ENCODE measurements at regions not wholly inside any gene's neighbourhood (a gene's known extent, or its start where the extent isn't known, plus 50 kb on each side); places are given as distances from the start of the nearest gene placed in this dataset.

GRCh38 chr2:57864926-57865325 is 181.7 kb upstream of the VRK2 start:
- no peak overlapping the region for H3K27ac ChIP-seq (ENCODE audit: low read length)
- no CpG with 5 or more reads among the region's 2 CpGs for WGBS (ENCODE audit: insufficient coverage)
- H3K27me3 ChIP-seq (ENCODE audit: control insufficient read depth, insufficient read depth, low read length): no peaks in the 10 kb centered on the region
- H3K9me3 ChIP-seq (replicated peaks; ENCODE audit: control insufficient read depth, low read depth, low read length): no peaks in the 10 kb centered on the region
- DNase-seq: no peak
- no peaks in the 10 kb centered on the region for H3K36me3 ChIP-seq (ENCODE audit: control insufficient read depth, insufficient read depth, low read length)
- H3K4me3 ChIP-seq (ENCODE audit: low read length): no peak overlapping the region
- no peaks in the 10 kb centered on the region for H3K4me1 ChIP-seq (ENCODE audit: control insufficient read depth, insufficient read depth, low read length)

- no peak overlapping the region for H3K27ac ChIP-seq (ENCODE audit: low read length)
- no peaks in the 10 kb centered on the region for H3K4me1 ChIP-seq (ENCODE audit: control insufficient read depth, insufficient read depth, low read length)
- no peak for DNase-seq
- WGBS (ENCODE audit: insufficient coverage): 67% methylated on average over 2 of the region's 3 CpGs
- H3K36me3 ChIP-seq (ENCODE audit: control insufficient read depth, insufficient read depth, low read length): no peaks in the 10 kb centered on the region
- no peaks in the 10 kb centered on the region for H3K9me3 ChIP-seq (replicated peaks; ENCODE audit: control insufficient read depth, low read depth, low read length)
- no peak overlapping the region for H3K4me3 ChIP-seq (ENCODE audit: low read length)
- no peaks in the 10 kb centered on the region for H3K27me3 ChIP-seq (ENCODE audit: control insufficient read depth, insufficient read depth, low read length)
Observed at GRCh38 chr2:57867730-57868129, 178.9 kb upstream of the VRK2 start.

GRCh38 chr2:57868619-57869139 is 177.9 kb upstream of the VRK2 start:
- H3K27ac ChIP-seq (ENCODE audit: low read length): no peak overlapping the region
- H3K4me1 ChIP-seq (ENCODE audit: control insufficient read depth, insufficient read depth, low read length): no peaks in the 10 kb centered on the region
- H3K27me3 ChIP-seq (ENCODE audit: control insufficient read depth, insufficient read depth, low read length): no peaks in the 10 kb centered on the region
- H3K36me3 ChIP-seq (ENCODE audit: control insufficient read depth, insufficient read depth, low read length): no peaks in the 10 kb centered on the region
- no peak for DNase-seq
- no peak overlapping the region for H3K4me3 ChIP-seq (ENCODE audit: low read length)
- no peaks in the 10 kb centered on the region for H3K9me3 ChIP-seq (replicated peaks; ENCODE audit: control insufficient read depth, low read depth, low read length)

DNA sequence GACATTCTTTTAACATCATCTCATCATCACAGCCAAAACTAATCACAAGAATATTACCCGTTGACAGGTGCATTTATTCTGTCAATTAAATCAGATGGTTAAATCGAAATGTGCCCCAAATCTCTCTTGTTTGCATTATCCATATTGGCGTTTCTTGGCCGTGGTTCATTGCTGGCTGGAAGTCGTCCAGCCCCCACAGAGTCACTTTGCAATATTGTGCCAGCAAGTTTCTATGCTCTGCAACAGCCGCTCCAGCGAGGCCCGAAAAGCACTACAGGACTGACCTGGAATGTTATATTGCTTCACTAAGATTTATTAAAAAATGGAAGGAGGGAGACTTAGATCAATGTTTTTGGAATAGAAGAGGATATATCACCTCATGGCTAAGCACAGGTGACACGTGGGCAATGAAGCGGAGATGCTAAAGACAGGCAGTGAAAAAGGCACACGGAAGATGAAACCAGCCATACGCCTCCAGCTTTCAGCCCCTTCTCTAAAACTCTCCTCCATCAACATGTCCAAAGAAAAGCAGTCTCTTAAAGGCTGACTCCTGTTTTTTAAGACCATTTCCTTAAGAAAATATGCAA is 176.8 kb upstream of the VRK2 start:
- H3K27me3 ChIP-seq (ENCODE audit: control insufficient read depth, insufficient read depth, low read length): no peaks in the 10 kb centered on the region
- no peak for DNase-seq
- no peak overlapping the region for H3K27ac ChIP-seq (ENCODE audit: low read length)
- H3K4me1 ChIP-seq (ENCODE audit: control insufficient read depth, insufficient read depth, low read length): no peaks in the 10 kb centered on the region
- H3K9me3 ChIP-seq (replicated peaks; ENCODE audit: control insufficient read depth, low read depth, low read length): no peaks in the 10 kb centered on the region
- no peak overlapping the region for H3K4me3 ChIP-seq (ENCODE audit: low read length)
- no peaks in the 10 kb centered on the region for H3K36me3 ChIP-seq (ENCODE audit: control insufficient read depth, insufficient read depth, low read length)
- WGBS (ENCODE audit: insufficient coverage): 56% methylated on average over 10 of the region's 12 CpGs

DNA sequence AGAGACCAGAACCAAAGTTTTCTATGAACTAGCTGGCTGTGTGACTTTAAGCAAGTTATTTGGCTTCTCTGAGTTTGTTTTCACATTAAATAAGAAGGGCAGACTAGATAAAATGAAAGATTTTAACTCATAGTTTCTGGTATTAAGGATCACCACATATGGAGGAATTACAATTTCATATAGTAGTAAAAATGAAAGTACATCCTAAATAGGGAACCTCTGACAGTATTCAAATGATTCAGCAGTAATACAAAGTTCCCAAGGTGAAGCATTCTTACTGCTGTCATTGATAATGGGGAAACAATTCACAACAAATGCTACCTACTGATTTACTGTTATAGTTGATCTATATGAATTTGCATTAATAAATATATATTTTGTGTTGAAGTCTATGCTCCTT is 170.3 kb upstream of the VRK2 start:
- Histone ChIP-seq H3K4me3 (ENCODE audit: low read length) (no peak overlapping the region), H3K4me1 (ENCODE audit: control insufficient read depth, insufficient read depth, low read length) (peaks cover 3% of the 10 kb centered on the region)

DNA sequence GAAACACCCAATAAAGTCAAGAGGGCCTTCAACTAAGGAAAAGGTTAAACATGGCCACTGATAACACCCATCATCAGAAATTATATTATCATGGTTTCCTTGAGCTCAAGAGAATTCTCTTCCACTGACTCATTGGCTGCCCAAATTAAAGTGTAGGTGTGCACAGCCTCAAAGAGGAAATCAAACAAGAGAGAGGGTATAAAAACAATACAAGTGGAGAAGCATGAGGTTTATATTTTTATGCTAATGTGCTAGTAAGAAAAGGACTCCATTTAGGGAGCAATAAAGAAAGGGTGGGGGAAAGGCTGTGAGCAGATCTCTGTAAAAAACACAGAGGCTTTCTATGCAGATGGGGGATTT is 168.8 kb upstream of the VRK2 start:
- H3K9me3 ChIP-seq (replicated peaks; ENCODE audit: control insufficient read depth, low read depth, low read length): no peaks in the 10 kb centered on the region
- peaks cover 3% of the 10 kb centered on the region for H3K4me1 ChIP-seq (ENCODE audit: control insufficient read depth, insufficient read depth, low read length)
- no peaks in the 10 kb centered on the region for H3K27me3 ChIP-seq (ENCODE audit: control insufficient read depth, insufficient read depth, low read length)
- no peak overlapping the region for H3K27ac ChIP-seq (ENCODE audit: low read length)
- no peak overlapping the region for H3K4me3 ChIP-seq (ENCODE audit: low read length)
- H3K36me3 ChIP-seq (ENCODE audit: control insufficient read depth, insufficient read depth, low read length): no peaks in the 10 kb centered on the region
- no peak for DNase-seq

More for the DNA sequence above, 170.3 kb upstream of the VRK2 start:
- no peak overlapping the region for H3K27ac ChIP-seq (ENCODE audit: low read length)
- H3K27me3 ChIP-seq (ENCODE audit: control insufficient read depth, insufficient read depth, low read length): no peaks in the 10 kb centered on the region
- H3K9me3 ChIP-seq (replicated peaks; ENCODE audit: control insufficient read depth, low read depth, low read length): no peaks in the 10 kb centered on the region
- DNase-seq: no peak
- no peaks in the 10 kb centered on the region for H3K36me3 ChIP-seq (ENCODE audit: control insufficient read depth, insufficient read depth, low read length)

DNA sequence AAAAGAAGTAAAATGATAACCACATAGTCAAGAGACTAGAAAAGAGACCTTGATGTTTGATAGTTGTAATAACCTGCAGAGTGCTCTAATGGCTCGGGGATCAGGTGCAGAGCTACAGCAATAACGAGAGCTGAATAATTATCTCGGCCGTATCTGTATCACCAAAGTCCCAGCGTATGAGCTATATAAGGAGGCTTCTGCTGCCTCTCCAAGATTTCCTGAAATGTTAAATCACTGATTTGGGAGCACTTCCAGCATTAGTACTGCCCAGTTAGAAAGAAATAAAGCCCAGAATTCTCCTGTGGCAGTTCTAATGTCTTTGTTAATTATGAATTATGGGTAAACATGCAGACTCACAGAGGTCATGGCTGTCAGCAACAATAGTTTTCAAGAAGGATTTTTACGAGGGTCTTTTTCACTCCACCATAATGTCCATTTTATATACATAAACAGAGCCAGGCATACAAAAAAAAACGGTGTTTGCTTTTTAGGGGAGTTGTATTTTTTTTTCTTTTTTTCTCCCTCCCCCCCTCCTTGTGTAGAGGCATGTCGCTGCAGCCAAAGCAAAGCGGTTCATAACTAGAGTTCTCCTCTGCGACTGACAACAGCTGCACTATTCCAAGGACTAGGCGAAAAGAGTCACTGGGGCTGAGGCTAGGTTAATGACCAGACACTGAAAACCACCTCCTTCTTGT is 168.3 kb upstream of the VRK2 start:
- Histone ChIP-seq H3K27me3 (ENCODE audit: control insufficient read depth, insufficient read depth, low read length) (no peaks in the 10 kb centered on the region), H3K4me1 (ENCODE audit: control insufficient read depth, insufficient read depth, low read length) (peaks cover 3% of the 10 kb centered on the region), H3K4me3 (ENCODE audit: low read length) (no peak overlapping the region), H3K27ac (ENCODE audit: low read length) (no peak overlapping the region), H3K36me3 (ENCODE audit: control insufficient read depth, insufficient read depth, low read length) (no peaks in the 10 kb centered on the region), H3K9me3 (replicated peaks; ENCODE audit: control insufficient read depth, low read depth, low read length) (no peaks in the 10 kb centered on the region)
- 4% methylated on average over 4 of the region's 11 CpGs for WGBS (ENCODE audit: insufficient coverage)
- peak; percentile 17 for DNase-seq

DNA sequence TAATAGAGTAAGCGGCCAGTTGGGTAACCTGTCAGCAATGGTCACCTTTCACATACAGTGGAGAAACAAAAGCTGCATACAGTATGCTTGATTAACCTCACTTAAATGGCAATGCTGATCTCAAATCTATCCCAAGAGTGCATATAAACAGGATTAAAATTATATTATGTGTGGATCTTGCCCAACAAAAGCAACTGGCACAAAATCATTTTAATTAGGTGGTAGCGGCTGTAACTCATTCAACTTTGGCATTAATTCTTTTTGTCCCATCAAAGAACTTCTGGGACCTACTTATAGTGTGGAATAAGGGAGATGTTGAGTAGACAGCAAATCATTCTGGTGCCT is 167.8 kb upstream of the VRK2 start:
- Histone ChIP-seq H3K4me1 (ENCODE audit: control insufficient read depth, insufficient read depth, low read length) (peaks cover 3% of the 10 kb centered on the region), H3K9me3 (replicated peaks; ENCODE audit: control insufficient read depth, low read depth, low read length) (no peaks in the 10 kb centered on the region), H3K4me3 (ENCODE audit: low read length) (no peak overlapping the region), H3K36me3 (ENCODE audit: control insufficient read depth, insufficient read depth, low read length) (no peaks in the 10 kb centered on the region), H3K27ac (ENCODE audit: low read length) (no peak overlapping the region), H3K27me3 (ENCODE audit: control insufficient read depth, insufficient read depth, low read length) (no peaks in the 10 kb centered on the region)
- DNase-seq: no peak
- WGBS (ENCODE audit: insufficient coverage): no CpG with 5 or more reads among the region's 2 CpGs

GRCh38 chr2:57880446-57880845 is 166.2 kb upstream of the VRK2 start:
- Histone ChIP-seq H3K27me3 (ENCODE audit: control insufficient read depth, insufficient read depth, low read length) (no peaks in the 10 kb centered on the region), H3K9me3 (replicated peaks; ENCODE audit: control insufficient read depth, low read depth, low read length) (no peaks in the 10 kb centered on the region), H3K4me1 (ENCODE audit: control insufficient read depth, insufficient read depth, low read length) (peaks cover 3% of the 10 kb centered on the region), H3K36me3 (ENCODE audit: control insufficient read depth, insufficient read depth, low read length) (no peaks in the 10 kb centered on the region), H3K27ac (ENCODE audit: low read length) (no peak overlapping the region), H3K4me3 (ENCODE audit: low read length) (no peak overlapping the region)
- no peak for DNase-seq
- no CpG with 5 or more reads among the region's 4 CpGs for WGBS (ENCODE audit: insufficient coverage)

GRCh38 chr2:57880967-57881366 is 165.6 kb upstream of the VRK2 start:
- no peaks in the 10 kb centered on the region for H3K27me3 ChIP-seq (ENCODE audit: control insufficient read depth, insufficient read depth, low read length)
- H3K9me3 ChIP-seq (replicated peaks; ENCODE audit: control insufficient read depth, low read depth, low read length): no peaks in the 10 kb centered on the region
- no peak overlapping the region for H3K27ac ChIP-seq (ENCODE audit: low read length)
- H3K36me3 ChIP-seq (ENCODE audit: control insufficient read depth, insufficient read depth, low read length): no peaks in the 10 kb centered on the region
- no peak for DNase-seq
- WGBS (ENCODE audit: insufficient coverage): no CpG with 5 or more reads among the region's 5 CpGs
- H3K4me1 ChIP-seq (ENCODE audit: control insufficient read depth, insufficient read depth, low read length): peaks cover 3% of the 10 kb centered on the region
- no peak overlapping the region for H3K4me3 ChIP-seq (ENCODE audit: low read length)

Measured in muscle of leg (tissue), 3 donors.